ENCODE measurements at regions not wholly inside any gene's neighbourhood (a gene's known extent, or its start where the extent isn't known, plus 50 kb on each side); places are given as distances from the start of the nearest gene placed in this dataset.

DNA sequence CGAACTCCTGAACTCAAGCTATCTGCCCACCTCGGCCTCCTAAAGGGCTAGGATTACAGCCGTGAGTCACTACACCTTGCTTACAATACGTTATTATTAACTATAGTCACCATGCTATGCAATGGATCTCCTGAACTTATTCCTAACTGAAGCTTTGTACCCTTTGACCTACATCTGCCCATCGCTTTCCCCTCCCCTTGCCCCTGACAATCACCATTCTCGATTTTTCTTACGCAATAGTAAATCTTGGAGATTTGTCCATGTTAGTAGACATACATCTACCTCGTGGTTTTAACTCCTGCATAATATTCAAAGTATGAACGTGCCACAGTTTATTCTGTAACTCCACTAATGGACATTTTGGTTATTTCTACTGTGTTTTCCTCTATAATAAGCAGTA is 120.6 kb downstream of the NPIPB5 start:
- no peak overlapping the region for H3K9ac ChIP-seq (ENCODE audit: insufficient read depth in 1 of 2, low read depth in 2 of 2, low read length in 2 of 2)
- H2AFZ ChIP-seq (ENCODE audit: low read depth, low read length): no peak overlapping the region
- H3K4me1 ChIP-seq (replicated peaks in 1 of 2; ENCODE audit: control insufficient read depth in 2 of 2, insufficient read depth in 2 of 2, low read length in 2 of 2): no peaks in the 10 kb centered on the region
- no peaks in the 10 kb centered on the region for H3K36me3 ChIP-seq (ENCODE audit: control insufficient read depth, insufficient read depth, low read length)
- no TSS peak for BruUV-seq (replicated peaks)
- H3K27me3 ChIP-seq (ENCODE audit: control insufficient read depth in 2 of 2, insufficient read depth in 2 of 2, low read length in 2 of 2): peaks cover 0 to 15% of the 10 kb centered on the region in 2 experiments; a peak in 2 of 5 replicates
- H3K9me1 ChIP-seq (ENCODE audit: control insufficient read depth, insufficient read depth, low read length): no peaks in the 10 kb centered on the region
- in situ Hi-C loops (cut with MboI): no loop called here
- no peak overlapping the region for H3K4me3 ChIP-seq
- no peak overlapping the region for H3K27ac ChIP-seq (ENCODE audit: extremely low read depth, low read depth, low read length)
- intact Hi-C loops (cut with micrococcal nuclease): no loop called here
- no peak overlapping the region for H3K4me2 ChIP-seq (ENCODE audit: insufficient read depth, low read length)
- ATAC-seq (no peak), DNase-seq (ENCODE audit: extremely low read depth in 1 of 4, low spot score in 3 of 4) (no peak), FAIRE-seq (no peak)
- ChIA-PET POLR2A (interaction anchor here (1.6 kb wide), 1 partner anchor 10 kb away, joined by 3 read pairs; no protein-coding TSS in a partner anchor), CTCF (ENCODE audit: low intra/inter-chr PET ratio) (no interaction called here)
- no peaks in the 10 kb centered on the region for H3K79me2 ChIP-seq (ENCODE audit: control insufficient read depth, insufficient read depth, low read length)
- WGBS (ENCODE audit: insufficient coverage, low coverage, missing lambda C conversion rate): 3% methylated on average over 9 of the region's 9 CpGs
- H3K9me3 ChIP-seq (replicated peaks; ENCODE audit: control insufficient read depth, insufficient read depth, low read depth, low read length): no peaks in the 10 kb centered on the region
- H4K20me1 ChIP-seq (replicated peaks; ENCODE audit: control insufficient read depth, insufficient read depth, low read length): no peaks in the 10 kb centered on the region
- no peak for TF ChIP-seq CEBPG (CRISPR knock-in tag; IDR thresholded peaks at IDR 0.05)
- TF ChIP-seq CEBPG (tag; conservative IDR thresholded peaks at IDR 0.05 in 1 of 2, IDR thresholded peaks at IDR 0.05 in 1 of 2): peak; percentile 73 to 91
- no peak for TF ChIP-seq CREM (IDR thresholded peaks at IDR 0.05; ENCODE audit: low read depth)
- TF ChIP-seq TSHZ1 (CRISPR knock-in tag; IDR thresholded peaks at IDR 0.05): no peak
- no peak for TF ChIP-seq ZNF444 (CRISPR knock-in tag; IDR thresholded peaks at IDR 0.05)
- TF ChIP-seq IRF9 (tag; IDR thresholded peaks at IDR 0.05): peak; percentile 53; the same call in 1 of the 2 replicates
- TF ChIP-seq SNRNP70 (optimal IDR thresholded peaks at IDR 0.05; ENCODE audit: low read depth, low read length): no peak
- TF ChIP-seq, protein P1, sequence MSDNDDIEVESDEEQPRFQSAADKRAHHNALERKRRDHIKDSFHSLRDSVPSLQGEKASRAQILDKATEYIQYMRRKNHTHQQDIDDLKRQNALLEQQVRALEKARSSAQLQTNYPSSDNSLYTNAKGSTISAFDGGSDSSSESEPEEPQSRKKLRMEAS (CRISPR knock-in tag; IDR thresholded peaks at IDR 0.05): no peak
- TF ChIP-seq, protein P2, sequence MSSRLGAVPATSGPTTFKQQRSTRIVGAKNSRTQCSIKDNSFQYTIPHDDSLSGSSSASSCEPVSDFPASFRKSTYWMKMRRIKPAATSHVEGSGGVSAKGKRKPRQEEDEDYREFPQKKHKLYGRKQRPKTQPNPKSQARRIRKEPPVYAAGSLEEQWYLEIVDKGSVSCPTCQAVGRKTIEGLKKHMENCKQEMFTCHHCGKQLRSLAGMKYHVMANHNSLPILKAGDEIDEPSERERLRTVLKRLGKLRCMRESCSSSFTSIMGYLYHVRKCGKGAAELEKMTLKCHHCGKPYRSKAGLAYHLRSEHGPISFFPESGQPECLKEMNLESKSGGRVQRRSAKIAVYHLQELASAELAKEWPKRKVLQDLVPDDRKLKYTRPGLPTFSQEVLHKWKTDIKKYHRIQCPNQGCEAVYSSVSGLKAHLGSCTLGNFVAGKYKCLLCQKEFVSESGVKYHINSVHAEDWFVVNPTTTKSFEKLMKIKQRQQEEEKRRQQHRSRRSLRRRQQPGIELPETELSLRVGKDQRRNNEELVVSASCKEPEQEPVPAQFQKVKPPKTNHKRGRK (tag; IDR thresholded peaks at IDR 0.05): no peak
- TF ChIP-seq MCM3 (IDR thresholded peaks at IDR 0.05): no peak
- TF ChIP-seq POLR3A (IDR thresholded peaks at IDR 0.05; ENCODE audit: borderline replicate concordance, extremely low read depth, insufficient read depth, insufficient read length): no peak
- no peak for TF ChIP-seq CSDE1 (IDR thresholded peaks at IDR 0.05)
- TF ChIP-seq FOXM1 (IDR thresholded peaks at IDR 0.05; ENCODE audit: low read depth): no peak
- TF ChIP-seq FOXM1 (CRISPR knock-in tag; IDR thresholded peaks at IDR 0.05; ENCODE audit: low read depth): no peak
- no peak for TF ChIP-seq CBX2 (IDR thresholded peaks at IDR 0.05; ENCODE audit: insufficient read depth, low read length, poor library complexity, severe bottlenecking)
- TF ChIP-seq ZNF830 (CRISPR knock-in tag; IDR thresholded peaks at IDR 0.05): no peak
- TF ChIP-seq ZKSCAN1 (IDR thresholded peaks at IDR 0.05; ENCODE audit: low read depth, low read length): no peak
- TF ChIP-seq FUS (optimal IDR thresholded peaks at IDR 0.05; ENCODE audit: low read depth, low read length): no peak
- TF ChIP-seq BHLHE40 (IDR thresholded peaks at IDR 0.05; ENCODE audit: low read length): no peak
- no peak for TF ChIP-seq U2AF1 (optimal IDR thresholded peaks at IDR 0.05; ENCODE audit: low read depth, low read length)

Measured in K562 (cell line).